GM19193 (cell line): ENCODE measurements at regions not wholly inside any gene's neighbourhood (a gene's known extent, or its start where the extent isn't known, plus 50 kb on each side); places are given as distances from the start of the nearest gene placed in this dataset.

ENCODE experiments used
- POLR2A ChIP-seq: IDR thresholded peaks from 4 replicates; pipeline ENCODE4 v1.6.1; 2011; ENCODE audit not compliant: insufficient read depth, insufficient read length; ENCODE audit errors: extremely low read depth

DNA sequence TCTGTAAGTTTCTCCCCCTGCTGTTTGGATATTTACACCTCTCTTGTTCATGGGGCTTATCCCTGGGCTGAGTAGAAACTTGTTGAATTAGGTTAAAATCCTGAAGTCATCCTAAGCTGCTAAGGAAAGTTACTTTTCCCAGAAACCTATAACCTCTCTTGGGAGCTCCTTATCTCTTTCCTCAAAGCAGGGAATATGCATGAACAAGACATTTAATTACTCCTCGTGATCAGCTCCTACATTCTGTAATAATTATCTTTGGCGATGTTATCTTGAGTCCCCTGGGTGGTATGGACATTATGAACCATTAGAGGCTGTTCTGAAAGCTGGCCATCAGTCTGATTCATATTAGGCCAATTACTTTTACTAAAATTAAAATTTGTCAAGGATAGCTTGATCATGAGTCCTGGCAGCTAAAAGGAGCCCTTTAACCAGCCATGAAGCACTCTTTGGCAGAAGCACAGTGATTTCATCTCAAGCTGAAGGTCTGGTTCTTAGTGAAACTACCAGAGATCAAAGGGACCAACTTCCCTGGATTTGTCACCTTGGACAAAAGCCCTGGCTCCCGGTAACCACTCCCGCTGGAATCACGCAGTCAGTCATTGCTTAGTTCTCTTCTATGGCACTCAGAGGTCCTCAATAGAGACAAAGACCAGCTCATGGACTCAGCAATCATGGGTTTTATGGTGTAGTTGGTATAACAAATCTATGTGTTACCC is 811.8 kb downstream of the UQCRFS1 start:
- no peak for TF ChIP-seq POLR2A

DNA sequence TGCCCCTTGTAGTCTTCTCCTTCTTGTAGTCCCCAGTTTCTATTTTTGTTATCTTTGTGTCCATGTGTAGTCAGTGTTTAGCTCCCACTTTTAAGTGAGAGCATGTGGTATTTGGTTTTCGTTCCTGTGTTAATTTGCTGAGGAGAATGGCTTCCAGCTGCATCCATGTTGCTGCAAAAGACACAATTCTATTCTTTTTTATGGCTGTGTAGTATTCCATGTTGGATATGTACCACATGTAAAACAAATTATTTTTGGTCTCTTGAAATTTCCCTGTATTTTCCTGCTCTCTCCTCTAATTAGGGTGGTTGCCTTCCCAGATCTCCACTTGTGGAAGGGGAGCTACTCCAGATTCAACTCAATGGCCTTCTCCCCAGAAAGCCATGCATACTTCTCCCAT is 813.8 kb downstream of the UQCRFS1 start:
- TF ChIP-seq POLR2A, result no peak

DNA sequence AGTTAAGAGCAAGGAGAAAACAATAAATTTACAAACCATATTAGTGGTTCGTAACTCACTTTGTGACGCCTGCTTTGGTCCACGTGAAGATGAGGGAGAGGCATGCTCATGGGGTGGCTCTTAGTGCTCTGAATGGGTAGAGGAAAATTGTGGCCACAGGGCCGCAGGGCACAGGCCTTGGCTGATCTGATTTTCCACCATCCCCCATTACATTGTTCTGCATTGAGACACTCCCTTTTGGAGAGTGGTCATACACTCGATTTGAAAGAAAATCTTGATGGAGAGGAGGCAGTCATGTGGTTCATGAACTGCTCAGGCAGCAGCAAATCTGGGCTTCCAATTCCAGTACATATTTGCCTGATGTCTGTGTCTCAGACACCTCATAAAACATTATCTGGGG is 815.2 kb downstream of the UQCRFS1 start:
- no peak for TF ChIP-seq POLR2A

DNA sequence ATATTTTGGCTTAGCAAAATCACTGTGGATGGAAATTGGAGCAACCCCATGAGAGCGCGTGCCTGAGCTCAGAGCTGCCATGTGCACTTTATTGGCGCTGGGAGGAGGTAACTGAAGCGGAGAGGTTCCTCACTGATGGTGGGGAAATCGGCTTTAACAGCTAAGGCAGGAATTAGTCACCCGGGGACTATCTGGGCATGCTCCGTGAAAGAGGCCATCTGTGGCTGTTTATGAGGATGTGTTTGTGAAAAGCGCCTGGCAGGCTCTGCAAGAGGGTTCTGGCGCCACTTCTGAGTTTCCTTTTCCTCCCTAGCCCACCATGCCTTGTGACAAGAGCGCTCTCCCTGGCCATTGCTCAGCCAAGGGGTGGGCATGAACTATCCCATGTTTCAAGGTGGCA is 815.6 kb downstream of the UQCRFS1 start:
- TF ChIP-seq POLR2A, result no peak

DNA sequence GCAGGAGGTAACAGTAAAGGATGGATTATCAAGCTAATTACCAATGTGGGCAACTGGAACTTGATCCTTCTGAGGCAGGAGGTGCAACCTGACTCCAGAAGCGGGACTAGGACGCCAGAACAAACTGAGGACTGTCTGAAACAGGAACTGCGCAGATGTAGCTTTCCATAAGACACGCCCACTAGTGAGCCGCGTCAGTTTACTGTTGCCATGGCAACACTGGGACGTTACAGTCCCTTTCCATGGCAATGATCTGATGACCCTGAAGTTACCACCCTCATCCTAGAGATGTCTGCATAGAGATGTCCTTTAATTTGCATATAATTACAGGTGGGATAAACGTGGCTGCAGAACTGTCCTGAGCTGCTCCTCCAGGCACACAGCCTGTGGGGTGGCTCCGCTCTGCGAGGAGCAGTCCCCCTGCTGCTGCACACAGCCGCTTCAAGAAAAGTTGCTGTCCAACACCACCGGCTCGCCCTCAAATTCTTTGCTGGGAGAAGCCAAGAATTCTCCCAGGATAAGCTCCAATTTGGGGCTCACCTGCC is 816.6 kb downstream of the UQCRFS1 start:
- TF ChIP-seq POLR2A, result no peak

DNA sequence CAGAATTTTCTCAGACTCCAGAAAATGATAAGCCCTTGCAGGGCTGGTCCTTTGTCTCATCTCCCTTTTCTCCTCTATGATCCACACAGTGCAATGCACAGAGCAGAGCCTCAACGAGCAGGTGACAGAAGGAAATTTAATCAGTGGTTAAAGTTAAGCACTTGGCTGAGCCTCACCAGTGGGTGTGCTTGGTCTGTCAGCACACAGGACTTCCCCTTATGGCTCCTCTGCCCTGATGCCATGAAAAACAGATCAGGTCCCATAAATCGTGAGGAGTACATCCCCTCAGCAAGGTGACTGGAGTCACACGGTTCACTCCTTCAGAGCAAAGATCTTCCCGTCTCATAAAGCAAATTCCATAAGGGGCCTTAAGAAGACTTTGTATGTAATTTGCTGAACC is 818.2 kb downstream of the UQCRFS1 start:
- no peak for TF ChIP-seq POLR2A

DNA sequence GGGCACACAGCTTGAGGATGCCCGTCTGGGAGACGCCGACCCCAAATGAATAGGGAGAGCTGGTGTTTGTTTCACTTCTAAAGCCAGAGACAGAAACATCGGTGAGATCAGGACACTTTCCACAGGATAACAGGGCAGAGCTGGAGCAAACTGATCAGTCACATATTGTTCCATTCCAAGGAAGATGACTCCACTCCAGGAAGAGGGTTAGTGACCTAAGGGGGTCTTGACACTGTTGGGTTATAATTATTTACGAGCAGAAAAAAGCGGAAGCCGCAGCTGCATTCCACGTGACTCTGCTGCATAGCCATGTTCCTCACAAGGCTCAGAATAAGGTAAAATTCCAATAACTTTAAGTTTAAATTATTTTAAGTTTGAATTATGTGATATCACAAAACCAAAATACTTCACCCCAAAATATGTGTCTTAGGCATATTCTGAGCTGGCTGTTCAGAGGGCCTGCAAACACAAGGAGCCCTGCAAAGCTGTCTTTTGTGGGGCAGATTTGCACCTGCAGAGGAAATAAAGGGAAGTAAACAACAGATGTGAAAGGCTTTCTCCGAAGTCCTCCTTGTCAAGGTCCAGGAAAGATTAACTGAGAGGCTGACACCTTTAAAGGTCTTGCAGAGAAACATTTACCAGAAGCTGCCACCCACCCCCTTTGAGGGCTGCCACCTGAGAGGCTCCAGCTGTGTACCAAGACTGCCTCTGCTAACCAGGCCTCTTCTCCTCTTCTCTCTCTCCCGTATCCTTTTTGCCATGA is 819.2 kb downstream of the UQCRFS1 start:
- TF ChIP-seq POLR2A, result no peak

DNA sequence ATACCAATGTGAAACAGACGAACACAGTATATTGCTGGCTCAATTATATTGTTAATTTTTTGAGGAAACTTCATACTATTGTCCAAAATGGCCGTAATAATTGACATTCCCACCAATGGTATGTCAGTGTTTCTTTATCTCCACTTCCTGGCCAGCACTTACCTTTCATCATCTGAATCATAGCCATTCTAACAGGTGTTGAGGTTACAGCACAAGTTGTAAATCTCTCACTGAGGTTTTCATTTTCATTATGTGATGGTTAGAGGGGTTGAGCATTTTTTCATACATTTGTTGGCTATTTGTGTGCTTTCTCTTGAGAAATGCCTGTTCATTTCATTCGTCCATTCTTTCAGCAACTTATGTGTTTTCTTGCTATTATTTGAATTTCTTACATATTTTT is 824.0 kb downstream of the UQCRFS1 start:
- TF ChIP-seq POLR2A, result no peak

DNA sequence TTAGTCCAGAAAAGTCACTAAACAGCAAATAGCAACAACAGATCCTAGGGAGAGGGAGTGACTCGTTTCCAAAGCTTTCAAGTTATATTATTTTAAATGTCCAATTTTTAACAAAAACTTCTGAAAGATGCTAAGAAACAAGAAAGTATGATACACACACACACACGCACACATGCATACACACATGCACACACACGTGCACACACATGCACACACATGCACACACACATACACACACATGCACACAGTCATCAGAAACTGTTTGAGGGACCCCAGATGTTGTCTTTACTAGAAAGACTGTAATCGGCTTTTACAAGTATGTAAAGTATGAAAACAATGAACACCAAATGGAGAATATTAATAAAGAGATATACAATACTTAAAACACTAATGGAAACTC is 825.4 kb downstream of the UQCRFS1 start:
- TF ChIP-seq POLR2A, result no peak

DNA sequence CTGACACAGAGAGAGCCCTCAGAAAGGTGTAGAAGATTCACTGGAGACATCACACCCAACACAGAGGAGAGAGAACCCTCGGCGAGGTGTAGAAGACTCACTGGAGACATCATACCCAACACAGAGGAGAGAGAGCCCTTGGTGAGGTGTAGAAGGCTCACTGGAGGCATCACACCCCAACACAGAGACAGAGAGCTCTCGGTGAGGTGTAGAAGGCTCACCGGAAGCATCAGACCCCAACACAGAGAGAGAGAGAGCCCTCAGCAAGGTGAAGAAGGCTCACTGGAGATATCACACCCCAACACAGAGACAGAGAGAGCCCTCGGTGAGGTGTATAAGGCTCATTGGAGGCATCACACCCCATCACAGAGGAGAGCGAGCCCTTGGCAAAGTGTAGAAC is 826.5 kb downstream of the UQCRFS1 start:
- no peak for TF ChIP-seq POLR2A

DNA sequence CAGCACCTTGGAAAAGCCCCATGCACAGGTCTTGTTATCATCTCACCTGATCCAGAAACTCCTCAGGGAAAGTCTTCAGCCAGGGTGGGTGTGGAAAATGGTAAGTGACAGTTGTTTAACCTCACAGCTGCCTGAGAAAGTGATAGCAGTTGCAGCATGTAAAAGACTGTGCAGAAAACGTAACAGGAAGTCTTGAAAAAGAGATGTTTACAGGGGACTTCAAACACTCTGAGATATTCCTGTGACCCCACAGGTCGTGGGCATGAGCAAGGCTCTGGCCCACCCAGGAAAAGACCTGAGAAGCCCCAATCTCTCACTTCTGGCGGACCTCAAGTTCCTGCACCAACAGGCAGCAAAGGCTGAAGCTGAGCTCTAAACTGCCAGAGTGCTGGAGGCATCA is 826.9 kb downstream of the UQCRFS1 start:
- TF ChIP-seq POLR2A, result no peak

DNA sequence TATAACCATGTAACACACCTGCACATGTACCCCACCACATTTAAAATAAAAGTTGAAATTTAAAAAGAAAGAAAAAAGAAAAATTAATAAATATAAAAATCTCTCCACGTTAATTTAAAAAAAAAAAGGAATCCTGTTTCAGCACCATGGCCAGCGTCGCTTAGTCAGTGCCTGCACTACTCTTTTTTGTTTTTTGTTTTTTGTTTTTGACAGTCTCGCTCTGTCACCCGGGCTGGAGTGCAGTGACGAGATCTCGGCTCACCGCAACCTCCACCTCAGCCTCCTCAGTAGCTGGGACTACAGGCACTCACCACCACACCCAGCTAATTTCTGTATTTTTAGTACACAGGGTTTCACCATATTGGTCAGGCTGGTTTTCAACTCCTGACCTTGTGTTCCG is 835.9 kb downstream of the UQCRFS1 start:
- TF ChIP-seq POLR2A, result no peak

DNA sequence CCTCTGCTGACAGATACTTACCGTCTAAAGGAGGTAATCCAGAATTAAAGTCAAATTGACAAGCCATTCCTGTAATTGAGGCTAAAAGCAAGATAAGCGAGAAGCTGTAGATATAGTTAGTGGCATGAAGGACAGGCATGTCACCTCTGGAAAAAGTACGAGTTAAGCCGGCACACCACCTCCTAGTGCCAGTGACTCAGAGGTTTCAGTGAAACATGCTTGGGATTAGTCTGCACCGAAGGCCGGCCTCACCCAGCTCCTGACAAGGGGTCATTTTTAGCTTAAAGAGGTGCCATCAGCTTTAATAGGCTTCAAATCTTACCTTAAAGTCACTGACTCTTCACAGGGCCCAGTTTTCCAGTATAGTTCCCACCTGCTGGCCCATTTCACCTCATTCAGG is 838.0 kb downstream of the UQCRFS1 start:
- TF ChIP-seq POLR2A, result no peak

DNA sequence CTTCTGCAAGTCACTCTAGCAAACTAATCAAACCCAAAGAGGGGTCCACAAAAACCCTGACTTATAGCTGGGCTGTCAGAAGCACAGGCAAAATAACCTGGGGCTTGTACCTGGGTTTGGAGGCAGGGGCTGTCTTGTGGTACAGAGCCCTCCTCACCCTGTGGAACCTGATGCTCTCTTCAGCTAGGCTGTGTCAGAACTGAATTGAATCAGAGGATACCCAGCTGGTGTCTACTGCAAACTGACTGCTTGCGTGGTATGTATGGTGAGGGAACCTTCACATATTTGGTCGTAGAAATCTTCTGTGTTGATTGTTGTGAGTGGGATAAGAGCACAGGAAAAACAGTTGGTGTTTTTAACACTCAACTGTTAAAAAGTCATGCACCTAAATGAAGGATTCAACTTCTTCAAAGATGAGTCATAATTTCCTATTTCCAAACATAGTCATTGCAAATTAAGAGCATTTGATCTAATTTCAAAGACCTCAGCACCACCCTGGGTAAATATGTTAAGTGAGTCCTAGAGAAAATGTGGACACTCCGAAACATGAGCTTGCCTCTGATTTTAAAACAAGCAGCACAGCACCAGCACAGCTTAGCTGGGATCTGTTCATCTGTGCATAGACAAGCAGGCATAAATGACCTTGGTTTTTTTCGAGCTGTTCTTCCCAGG is 840.2 kb downstream of the UQCRFS1 start:
- no peak for TF ChIP-seq POLR2A

DNA sequence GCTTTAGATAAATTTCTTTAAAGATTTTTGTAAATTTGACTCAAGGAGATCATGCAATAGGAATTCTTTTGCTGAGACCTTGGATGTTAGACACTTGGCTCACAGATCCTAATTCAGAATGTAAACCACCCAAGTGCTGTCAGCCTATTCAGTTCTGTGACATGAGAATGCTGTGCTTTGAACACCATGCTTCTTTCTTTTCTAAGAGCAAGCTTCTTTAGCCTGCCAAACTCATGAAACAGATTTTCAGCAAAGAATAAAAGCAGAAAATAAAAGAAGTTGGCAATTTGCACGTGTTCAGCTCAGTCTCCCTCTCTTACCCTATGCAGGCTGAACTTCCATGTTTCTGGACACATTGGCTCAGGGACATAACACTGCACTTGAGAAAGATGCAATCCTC is 845.8 kb downstream of the UQCRFS1 start:
- no peak for TF ChIP-seq POLR2A
